ENCODE measurements at regions not wholly inside any gene's neighbourhood (a gene's known extent, or its start where the extent isn't known, plus 50 kb on each side); places are given as distances from the start of the nearest gene placed in this dataset.
"Not testable (repeated sequence)": the region's sequence is repeated elsewhere in the genome, so short reads cannot be mapped to it uniquely, and the experiment has no call there.

DNA sequence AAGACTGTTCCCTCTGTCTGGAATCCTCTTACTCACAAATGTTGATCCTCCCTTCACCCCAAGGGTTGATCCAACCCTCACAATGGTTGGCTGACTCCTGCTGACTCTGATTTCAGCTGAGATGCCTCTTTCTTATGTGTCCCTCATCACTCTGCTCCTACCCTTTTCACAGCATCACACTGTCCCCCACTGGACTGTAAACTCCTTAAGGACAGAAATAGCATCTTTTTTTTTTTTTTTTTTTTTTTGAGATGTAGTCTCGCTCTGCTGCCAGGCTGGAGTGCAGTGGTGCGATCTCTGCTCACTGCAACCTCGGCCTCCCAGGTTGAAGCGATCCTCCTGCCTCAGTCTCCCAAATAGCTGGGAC, 97.9 kb upstream of the SYT6 start:
- no peak overlapping the region for H3K27ac Mint-ChIP-seq
- ChIA-PET CTCF (ENCODE audit: partially characterized antibody) (interaction anchor here (2.3 kb wide), 1 partner anchor 31 kb away, joined by 9 read pairs; no protein-coding TSS in a partner anchor), POLR2A (ENCODE audit: partially characterized antibody) (no interaction called here)
- Histone ChIP-seq H3K27ac (ENCODE audit: low read depth, low read length) (no peak overlapping the region), H3K36me3 (ENCODE audit: insufficient read depth, low read length) (no peaks in the 10 kb centered on the region), H3K4me3 (ENCODE audit: low read length in 2 of 2) (no peak overlapping the region), H3K4me1 (ENCODE audit: insufficient read depth, low read length) (no peaks in the 10 kb centered on the region), H3K9me3 (ENCODE audit: control insufficient read depth in 1 of 2, low read length in 2 of 2) (no peaks in the 10 kb centered on the region), H3K27me3 (ENCODE audit: insufficient read depth, low read length) (no peaks in the 10 kb centered on the region)
- H3K4me3 Mint-ChIP-seq: no peak overlapping the region
- intact Hi-C loops (cut with micrococcal nuclease): no loop called here
- DNase-seq: no peak
- peaks cover 0 to 3% of the 10 kb centered on the region in 2 donors for H3K27me3 Mint-ChIP-seq
- H3K36me3 Mint-ChIP-seq: no peaks in the 10 kb centered on the region
- peaks cover 0 to 2% (median 0%) of the 10 kb centered on the region in 4 donors for H3K4me1 Mint-ChIP-seq
- peaks cover 0 to 18% (median 11%) of the 10 kb centered on the region in 8 donors for H3K9me3 Mint-ChIP-seq

DNA sequence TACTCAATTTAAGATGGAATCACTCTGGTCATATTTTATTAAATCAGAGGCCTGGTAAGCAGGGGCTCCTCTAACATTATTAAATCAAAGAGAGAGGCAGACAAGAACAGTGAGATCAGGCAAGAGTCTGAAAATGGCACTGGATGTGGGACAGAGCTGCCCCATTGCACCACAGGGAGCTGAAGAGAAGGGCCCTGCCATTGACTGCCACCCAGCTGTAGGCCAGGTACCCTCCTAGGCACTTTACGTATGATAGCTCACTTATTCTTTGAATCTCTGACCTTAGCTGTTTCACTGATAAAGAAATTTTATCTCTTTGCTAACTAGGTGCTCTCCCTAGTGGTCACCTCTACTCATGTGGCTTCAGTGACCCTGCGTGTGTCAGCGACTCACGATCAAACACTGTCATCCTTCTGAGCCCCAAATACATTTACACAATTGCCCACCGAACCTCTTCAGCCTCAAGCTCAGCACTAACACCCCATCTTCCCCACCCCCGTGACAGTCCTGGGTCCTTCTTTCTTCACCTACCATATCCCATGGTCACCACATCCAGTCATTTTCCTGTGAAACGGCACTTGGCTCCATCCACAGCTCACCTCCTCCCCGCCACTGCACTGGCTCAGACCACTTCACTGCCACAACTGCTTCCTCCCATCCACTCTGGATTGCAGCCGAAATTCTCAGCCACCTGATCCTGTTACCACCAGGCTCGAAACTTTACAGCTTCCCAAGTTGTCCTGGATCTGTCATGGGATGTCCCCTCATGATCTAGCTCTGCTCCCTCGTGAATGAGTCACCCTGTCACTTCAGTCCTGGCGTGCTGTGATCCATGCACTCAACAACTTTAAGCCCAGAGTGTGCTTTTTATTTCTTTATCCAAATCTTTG, 97.3 kb upstream of the SYT6 start:
- intact Hi-C loops (cut with micrococcal nuclease): no loop called here
- POLR2A ChIA-PET (ENCODE audit: partially characterized antibody): no interaction called here

DNA sequence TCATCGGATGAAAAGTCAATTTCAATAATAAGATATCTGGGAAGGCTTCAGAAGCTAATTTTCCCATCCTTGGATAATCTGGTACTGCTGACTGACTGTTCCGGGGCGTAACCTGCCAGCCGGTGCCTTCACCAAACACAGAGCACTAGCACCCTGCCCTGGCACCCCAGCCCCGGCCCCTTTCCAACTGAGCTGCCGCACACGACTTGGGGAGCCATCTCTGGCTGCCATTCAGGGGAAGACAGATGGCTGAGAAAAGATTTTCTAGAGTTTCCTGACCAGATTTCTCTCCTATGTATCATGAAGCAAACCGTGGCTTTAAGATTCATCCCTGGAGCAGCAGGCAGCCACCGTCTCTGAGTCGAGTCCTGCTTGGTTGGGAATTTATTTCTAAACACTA, 96.0 kb upstream of the SYT6 start:
- Mint-ChIP-seq H3K4me3 (no peak overlapping the region), H3K27ac (no peak overlapping the region), H3K36me3 (no peaks in the 10 kb centered on the region), H3K4me1 (peaks cover 0 to 2% (median 0%) of the 10 kb centered on the region in 4 donors), H3K9me3 (peaks cover 0 to 18% (median 8%) of the 10 kb centered on the region in 8 donors), H3K27me3 (peaks cover 0 to 5% of the 10 kb centered on the region in 2 donors)
- no peak for DNase-seq
- ChIA-PET POLR2A (ENCODE audit: partially characterized antibody) (no interaction called here), CTCF (ENCODE audit: partially characterized antibody) (interaction anchor here (2.3 kb wide), 1 partner anchor 33 kb away, joined by 9 read pairs; no protein-coding TSS in a partner anchor)
- no peaks in the 10 kb centered on the region for H3K27me3 ChIP-seq (ENCODE audit: insufficient read depth, low read length)
- H3K27ac ChIP-seq (ENCODE audit: low read depth, low read length): no peak overlapping the region
- H3K9me3 ChIP-seq (ENCODE audit: control insufficient read depth in 1 of 2, low read length in 2 of 2): no peaks in the 10 kb centered on the region
- no peaks in the 10 kb centered on the region for H3K4me1 ChIP-seq (ENCODE audit: insufficient read depth, low read length)
- H3K4me3 ChIP-seq (ENCODE audit: low read length in 2 of 2): no peak overlapping the region
- H3K36me3 ChIP-seq (ENCODE audit: insufficient read depth, low read length): no peaks in the 10 kb centered on the region
- intact Hi-C loops (cut with micrococcal nuclease): no loop called here

More for the DNA sequence above, 97.3 kb upstream of the SYT6 start:
- Mint-ChIP-seq H3K4me3 (no peak overlapping the region), H3K27me3 (no peaks in the 10 kb centered on the region), H3K36me3 (no peaks in the 10 kb centered on the region), H3K27ac (no peak overlapping the region), H3K4me1 (peaks cover 0 to 2% (median 0%) of the 10 kb centered on the region in 4 donors), H3K9me3 (peaks cover 0 to 18% (median 11%) of the 10 kb centered on the region in 8 donors)
- H3K9me3 ChIP-seq (ENCODE audit: control insufficient read depth in 1 of 2, low read length in 2 of 2): no peaks in the 10 kb centered on the region
- H3K4me3 ChIP-seq (ENCODE audit: low read length in 2 of 2): no peak overlapping the region
- H3K4me1 ChIP-seq (ENCODE audit: insufficient read depth, low read length): no peaks in the 10 kb centered on the region
- no peaks in the 10 kb centered on the region for H3K27me3 ChIP-seq (ENCODE audit: insufficient read depth, low read length)
- H3K27ac ChIP-seq (ENCODE audit: low read depth, low read length): no peak overlapping the region
- H3K36me3 ChIP-seq (ENCODE audit: insufficient read depth, low read length): no peaks in the 10 kb centered on the region
- CTCF ChIA-PET (ENCODE audit: partially characterized antibody): interaction anchor here (2.3 kb wide), 1 partner anchor 32 kb away, joined by 9 read pairs; no protein-coding TSS in a partner anchor
- no peak for DNase-seq

DNA sequence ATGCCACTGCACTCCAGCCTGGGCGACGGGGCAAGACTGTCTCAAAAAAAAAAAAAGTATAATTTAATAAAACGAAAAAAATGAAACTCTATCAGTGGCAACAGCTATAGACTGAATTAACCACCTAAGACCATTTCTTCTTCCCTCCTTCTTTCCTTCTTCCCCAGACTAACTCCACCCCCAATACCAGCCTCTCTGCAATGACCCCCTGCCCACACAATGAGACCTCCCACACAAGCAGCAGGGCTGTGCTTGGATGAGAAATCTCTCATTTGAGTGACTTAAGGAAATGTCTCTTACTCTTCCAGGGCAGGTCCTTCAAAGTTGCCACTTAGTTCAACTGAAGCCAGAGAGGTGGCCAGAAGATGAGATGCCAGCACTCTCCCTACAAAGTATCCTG, 94.5 kb upstream of the SYT6 start:
- H3K36me3 Mint-ChIP-seq: peaks cover 0 to 2% of the 10 kb centered on the region in 2 donors
- ChIA-PET POLR2A (ENCODE audit: partially characterized antibody) (no interaction called here), CTCF (ENCODE audit: partially characterized antibody) (no interaction called here)

DNA sequence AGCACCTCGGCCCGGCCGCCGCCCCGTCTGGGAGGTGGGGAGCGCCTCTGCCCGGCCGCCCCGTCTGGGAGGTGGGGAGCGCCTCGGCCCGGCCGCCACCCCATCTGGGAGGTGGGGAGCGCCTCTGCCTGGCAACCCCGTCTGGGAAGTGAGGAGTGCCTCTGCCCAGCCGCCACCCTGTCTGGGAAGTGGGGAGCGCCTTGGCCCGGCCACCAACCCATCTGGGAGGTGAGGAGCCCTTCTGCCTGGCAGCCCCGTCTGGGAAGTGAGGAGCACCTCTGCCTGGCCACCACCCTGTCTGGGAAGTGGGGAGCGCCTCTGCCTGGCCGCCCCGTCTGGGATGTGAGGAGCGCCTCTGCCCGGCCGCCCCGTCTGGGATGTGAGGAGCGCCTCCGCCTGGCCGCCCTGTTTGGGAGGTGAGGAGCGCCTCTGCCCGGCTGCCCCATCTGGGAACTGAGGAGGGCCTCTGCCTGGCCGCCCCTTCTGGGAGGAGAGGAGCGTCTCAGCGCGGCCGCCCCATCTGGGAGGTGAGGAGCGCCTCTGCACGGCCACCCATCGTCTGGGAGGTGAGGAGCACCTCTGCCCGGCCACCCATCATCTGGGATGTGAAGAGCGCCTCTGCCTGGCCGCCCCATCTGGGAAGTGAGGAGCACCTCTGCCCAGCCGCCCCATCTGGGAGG, 89.0 kb upstream of the SYT6 start:
- H3K4me3 Mint-ChIP-seq; H3K27ac ChIP-seq (ENCODE audit: low read depth, low read length); H3K9me3 ChIP-seq (ENCODE audit: control insufficient read depth in 1 of 2, low read length in 2 of 2); H3K4me3 ChIP-seq (ENCODE audit: low read length in 2 of 2); DNase-seq; POLR2A ChIA-PET (ENCODE audit: partially characterized antibody); H3K27me3 ChIP-seq (ENCODE audit: insufficient read depth, low read length); H3K36me3 ChIP-seq (ENCODE audit: insufficient read depth, low read length); H3K4me1 Mint-ChIP-seq; H3K27me3 Mint-ChIP-seq; H3K36me3 Mint-ChIP-seq; CTCF ChIA-PET (ENCODE audit: partially characterized antibody); H3K27ac Mint-ChIP-seq; H3K4me1 ChIP-seq (ENCODE audit: insufficient read depth, low read length); intact Hi-C loops (cut with micrococcal nuclease): not testable (repeated sequence)
- peaks cover 2 to 37% (median 18%) of the 10 kb centered on the region in 8 donors for H3K9me3 Mint-ChIP-seq

More for the DNA sequence above, 94.5 kb upstream of the SYT6 start:
- H3K27me3 ChIP-seq (ENCODE audit: insufficient read depth, low read length): no peaks in the 10 kb centered on the region
- H3K9me3 Mint-ChIP-seq: peaks cover 0 to 19% (median 10%) of the 10 kb centered on the region in 8 donors
- intact Hi-C loops (cut with micrococcal nuclease): no loop called here
- H3K4me1 Mint-ChIP-seq: peaks cover 0 to 2% (median 0%) of the 10 kb centered on the region in 4 donors
- no peak overlapping the region for H3K27ac Mint-ChIP-seq
- no peak overlapping the region for H3K27ac ChIP-seq (ENCODE audit: low read depth, low read length)
- peaks cover 0 to 8% of the 10 kb centered on the region in 2 donors for H3K27me3 Mint-ChIP-seq
- DNase-seq: no peak
- no peaks in the 10 kb centered on the region for H3K36me3 ChIP-seq (ENCODE audit: insufficient read depth, low read length)
- H3K4me3 Mint-ChIP-seq: no peak overlapping the region
- no peak overlapping the region for H3K4me3 ChIP-seq (ENCODE audit: low read length in 2 of 2)
- no peaks in the 10 kb centered on the region for H3K4me1 ChIP-seq (ENCODE audit: insufficient read depth, low read length)
- H3K9me3 ChIP-seq (ENCODE audit: control insufficient read depth in 1 of 2, low read length in 2 of 2): no peaks in the 10 kb centered on the region

DNA sequence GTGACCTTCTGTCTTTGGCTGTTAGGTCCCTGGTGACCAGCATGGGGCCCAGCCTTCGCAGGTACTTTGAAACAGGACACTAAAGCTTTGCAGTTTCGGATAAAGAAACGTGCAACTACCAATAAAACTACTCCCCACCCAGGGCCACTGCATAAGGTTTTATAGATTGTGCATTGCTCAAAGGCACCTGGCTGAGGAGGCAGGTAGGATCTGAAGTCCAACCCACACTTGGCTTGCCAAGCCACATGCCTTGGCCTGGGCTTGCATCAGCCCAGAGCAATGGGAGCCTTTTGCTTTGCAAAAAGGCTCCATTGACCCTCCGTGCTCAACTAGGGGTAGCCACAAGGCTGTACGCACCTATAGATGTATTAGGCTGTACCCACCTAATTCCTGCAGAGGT, 84.4 kb upstream of the SYT6 start:
- Histone ChIP-seq H3K27ac (ENCODE audit: low read depth, low read length) (no peak overlapping the region), H3K27me3 (ENCODE audit: insufficient read depth, low read length) (no peaks in the 10 kb centered on the region), H3K4me1 (ENCODE audit: insufficient read depth, low read length) (no peaks in the 10 kb centered on the region), H3K9me3 (ENCODE audit: control insufficient read depth in 1 of 2, low read length in 2 of 2) (no peaks in the 10 kb centered on the region), H3K4me3 (ENCODE audit: low read length in 2 of 2) (no peak overlapping the region), H3K36me3 (ENCODE audit: insufficient read depth, low read length) (no peaks in the 10 kb centered on the region)
- DNase-seq: no peak
- Mint-ChIP-seq H3K27ac (no peak overlapping the region), H3K9me3 (peaks cover 0 to 18% (median 8%) of the 10 kb centered on the region in 8 donors), H3K36me3 (peaks cover 0 to 5% of the 10 kb centered on the region in 2 donors), H3K4me3 (no peak overlapping the region), H3K4me1 (peaks cover 0 to 8% (median 3%) of the 10 kb centered on the region in 4 donors), H3K27me3 (peaks cover 1% of the 10 kb centered on the region in 2 donors)
- ChIA-PET CTCF (ENCODE audit: partially characterized antibody) (no interaction called here), POLR2A (ENCODE audit: partially characterized antibody) (no interaction called here)
- intact Hi-C loops (cut with micrococcal nuclease): no loop called here

DNA sequence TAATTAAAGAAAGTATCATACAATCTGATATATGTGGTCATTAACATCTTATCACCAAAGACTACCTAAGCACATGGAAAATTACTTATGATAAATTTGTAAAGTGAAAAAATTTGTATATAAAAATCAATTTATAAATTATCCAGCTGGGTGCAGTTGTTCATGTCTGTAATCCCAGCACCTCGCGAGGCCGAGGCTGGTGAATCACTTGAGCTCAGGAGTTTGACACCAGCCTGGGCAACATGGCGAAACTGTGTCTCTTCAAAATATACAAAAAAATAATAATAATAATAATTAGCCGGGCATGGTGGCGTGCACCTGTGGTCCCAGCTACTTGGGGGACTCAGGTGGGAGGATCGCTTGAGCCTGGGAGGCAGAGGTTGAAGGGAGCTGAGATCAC, 82.8 kb upstream of the SYT6 start:
- peaks cover 1 to 2% of the 10 kb centered on the region in 2 donors for H3K27me3 Mint-ChIP-seq
- Histone ChIP-seq H3K36me3 (ENCODE audit: insufficient read depth, low read length) (no peaks in the 10 kb centered on the region), H3K4me3 (ENCODE audit: low read length in 2 of 2) (no peak overlapping the region), H3K9me3 (ENCODE audit: control insufficient read depth in 1 of 2, low read length in 2 of 2) (no peaks in the 10 kb centered on the region), H3K4me1 (ENCODE audit: insufficient read depth, low read length) (no peaks in the 10 kb centered on the region), H3K27me3 (ENCODE audit: insufficient read depth, low read length) (no peaks in the 10 kb centered on the region), H3K27ac (ENCODE audit: low read depth, low read length) (no peak overlapping the region)
- H3K27ac Mint-ChIP-seq: no peak overlapping the region
- intact Hi-C loops (cut with micrococcal nuclease): no loop called here
- POLR2A ChIA-PET (ENCODE audit: partially characterized antibody): no interaction called here
- CTCF ChIA-PET (ENCODE audit: partially characterized antibody): interaction anchor here (1.5 kb wide), 1 partner anchor 113 kb away, joined by 4 read pairs; no protein-coding TSS in a partner anchor
- H3K9me3 Mint-ChIP-seq: peaks cover 0 to 14% (median 8%) of the 10 kb centered on the region in 8 donors
- DNase-seq: no peak
- H3K36me3 Mint-ChIP-seq: peaks cover 0 to 5% of the 10 kb centered on the region in 2 donors
- H3K4me1 Mint-ChIP-seq: peaks cover 0 to 11% (median 3%) of the 10 kb centered on the region in 4 donors
- H3K4me3 Mint-ChIP-seq: no peak overlapping the region

Measured in CD4-positive, alpha-beta memory T cell (primary cell).